ENCODE measurements at regions not wholly inside any gene's neighbourhood (a gene's known extent, or its start where the extent isn't known, plus 50 kb on each side); places are given as distances from the start of the nearest gene placed in this dataset.
"Not testable (repeated sequence)": the region's sequence is repeated elsewhere in the genome, so short reads cannot be mapped to it uniquely, and the experiment has no call there.

GRCh38 chr1:80214888-80215540 lies 1208.5 kb upstream of the ADGRL4 start:
- DNase-seq (ENCODE audit: low spot score in 2 of 2) (no peak), ATAC-seq (no peak)
- Mint-ChIP-seq H3K9me3 (no peaks in the 10 kb centered on the region), H3K36me3 (no peaks in the 10 kb centered on the region), H3K27ac (no peak overlapping the region)

- no peak overlapping the region for H3K27ac Mint-ChIP-seq
- DNase-seq (ENCODE audit: low spot score in 2 of 2) (no peak), ATAC-seq (no peak)
- H3K9me3 Mint-ChIP-seq: no peaks in the 10 kb centered on the region
- no peaks in the 10 kb centered on the region for H3K36me3 Mint-ChIP-seq
Measured at GRCh38 chr1:80212948-80213347, 1206.4 kb upstream of the ADGRL4 start.

GRCh38 chr1:80211691-80212380 lies 1205.3 kb upstream of the ADGRL4 start:
- H3K27ac Mint-ChIP-seq: no peak overlapping the region
- H3K36me3 Mint-ChIP-seq: no peaks in the 10 kb centered on the region
- no peaks in the 10 kb centered on the region for H3K9me3 Mint-ChIP-seq
- ATAC-seq (no peak), DNase-seq (ENCODE audit: low spot score in 2 of 2) (no peak)

GRCh38 chr1:80202118-80202517 lies 1195.6 kb upstream of the ADGRL4 start:
- Mint-ChIP-seq H3K36me3 (no peaks in the 10 kb centered on the region), H3K27ac (no peak overlapping the region), H3K9me3 (peaks cover 9 to 11% of the 10 kb centered on the region in 2 donors)
- DNase-seq (ENCODE audit: low spot score in 2 of 2) (no peak), ATAC-seq (no peak)

- ATAC-seq (no peak), DNase-seq (ENCODE audit: low spot score in 2 of 2) (no peak)
- no peak overlapping the region for H3K27ac Mint-ChIP-seq
Measured at GRCh38 chr1:80194221-80194620, 1187.7 kb upstream of the ADGRL4 start.

GRCh38 chr1:80181418-80181817 lies 1174.9 kb upstream of the ADGRL4 start:
- peaks cover 0 to 4% of the 10 kb centered on the region in 2 donors for H3K36me3 Mint-ChIP-seq
- H3K27ac Mint-ChIP-seq: no peak overlapping the region
- peaks cover 5 to 13% of the 10 kb centered on the region in 2 donors for H3K9me3 Mint-ChIP-seq
- ATAC-seq (no peak), DNase-seq (ENCODE audit: low spot score in 2 of 2) (no peak)

More at GRCh38 chr1:80194221-80194620, 1187.7 kb upstream of the ADGRL4 start:
- H3K36me3 Mint-ChIP-seq: no peaks in the 10 kb centered on the region
- peaks cover 8 to 9% of the 10 kb centered on the region in 2 donors for H3K9me3 Mint-ChIP-seq

- H3K36me3 Mint-ChIP-seq: no peaks in the 10 kb centered on the region
Measured at GRCh38 chr1:80171631-80172030, 1165.1 kb upstream of the ADGRL4 start.

GRCh38 chr1:80170811-80171485 lies 1164.4 kb upstream of the ADGRL4 start:
- Mint-ChIP-seq H3K9me3 (peaks cover 11 to 17% of the 10 kb centered on the region in 2 donors), H3K27ac (no peak overlapping the region), H3K36me3 (no peaks in the 10 kb centered on the region)
- no peak for DNase-seq (ENCODE audit: low spot score in 2 of 2)
- no peak for ATAC-seq

More at GRCh38 chr1:80171631-80172030, 1165.1 kb upstream of the ADGRL4 start:
- Mint-ChIP-seq H3K27ac (no peak overlapping the region), H3K9me3 (peaks cover 15 to 16% of the 10 kb centered on the region in 2 donors)
- ATAC-seq: no peak
- DNase-seq (ENCODE audit: low spot score in 2 of 2): no peak

- Mint-ChIP-seq H3K27ac (no peak overlapping the region), H3K9me3 (peaks cover 4 to 12% of the 10 kb centered on the region in 2 donors), H3K36me3 (no peaks in the 10 kb centered on the region)
- DNase-seq (ENCODE audit: low spot score in 2 of 2) (no peak), ATAC-seq (no peak)
Measured at GRCh38 chr1:80164150-80164549, 1157.6 kb upstream of the ADGRL4 start.

GRCh38 chr1:80163686-80164085 lies 1157.2 kb upstream of the ADGRL4 start:
- no peak for ATAC-seq
- H3K36me3 Mint-ChIP-seq: no peaks in the 10 kb centered on the region
- no peak overlapping the region for H3K27ac Mint-ChIP-seq
- no peak for DNase-seq (ENCODE audit: low spot score in 2 of 2)
- peaks cover 4 to 12% of the 10 kb centered on the region in 2 donors for H3K9me3 Mint-ChIP-seq

- no peak overlapping the region for H3K27ac Mint-ChIP-seq
Measured at GRCh38 chr1:80158771-80159170, 1152.2 kb upstream of the ADGRL4 start.

GRCh38 chr1:80158266-80158665 lies 1151.7 kb upstream of the ADGRL4 start:
- ATAC-seq: no peak
- Mint-ChIP-seq H3K27ac (no peak overlapping the region), H3K9me3 (peaks cover 9 to 11% of the 10 kb centered on the region in 2 donors), H3K36me3 (no peaks in the 10 kb centered on the region)
- DNase-seq (ENCODE audit: low spot score in 2 of 2): no peak

More at GRCh38 chr1:80158771-80159170, 1152.2 kb upstream of the ADGRL4 start:
- H3K36me3 Mint-ChIP-seq: no peaks in the 10 kb centered on the region
- peaks cover 8 to 11% of the 10 kb centered on the region in 2 donors for H3K9me3 Mint-ChIP-seq
- DNase-seq (ENCODE audit: low spot score in 2 of 2): no peak
- no peak for ATAC-seq

- ATAC-seq (no peak), DNase-seq (ENCODE audit: low spot score in 2 of 2) (no peak)
- no peak overlapping the region for H3K27ac Mint-ChIP-seq
- H3K9me3 Mint-ChIP-seq: peaks cover 19 to 21% of the 10 kb centered on the region in 2 donors
- H3K36me3 Mint-ChIP-seq: no peaks in the 10 kb centered on the region
Measured at GRCh38 chr1:80155371-80155770, 1148.8 kb upstream of the ADGRL4 start.

GRCh38 chr1:80154176-80154575 lies 1147.6 kb upstream of the ADGRL4 start:
- DNase-seq (ENCODE audit: low spot score in 2 of 2) (no peak), ATAC-seq (no peak)
- H3K36me3 Mint-ChIP-seq: no peaks in the 10 kb centered on the region
- H3K9me3 Mint-ChIP-seq: peaks cover 16 to 21% of the 10 kb centered on the region in 2 donors
- H3K27ac Mint-ChIP-seq: no peak overlapping the region

GRCh38 chr1:80153762-80154161 lies 1147.2 kb upstream of the ADGRL4 start:
- DNase-seq (ENCODE audit: low spot score in 2 of 2) (no peak), ATAC-seq (no peak)
- H3K27ac Mint-ChIP-seq: no peak overlapping the region
- H3K36me3 Mint-ChIP-seq: no peaks in the 10 kb centered on the region
- H3K9me3 Mint-ChIP-seq: peaks cover 19 to 24% of the 10 kb centered on the region in 2 donors

- H3K36me3 Mint-ChIP-seq: peaks cover 5 to 15% of the 10 kb centered on the region in 2 donors
Measured at GRCh38 chr1:80143361-80143760, 1136.8 kb upstream of the ADGRL4 start.

GRCh38 chr1:80137946-80138602 lies 1131.5 kb upstream of the ADGRL4 start:
- H3K36me3 Mint-ChIP-seq; ATAC-seq; DNase-seq (ENCODE audit: low spot score in 2 of 2): not testable (repeated sequence)

More at GRCh38 chr1:80143361-80143760, 1136.8 kb upstream of the ADGRL4 start:
- DNase-seq (ENCODE audit: low spot score in 2 of 2) (no peak), ATAC-seq (no peak)
- no peak overlapping the region for H3K27ac Mint-ChIP-seq
- peaks cover 23 to 30% of the 10 kb centered on the region in 2 donors for H3K9me3 Mint-ChIP-seq

More at GRCh38 chr1:80137946-80138602, 1131.5 kb upstream of the ADGRL4 start:
- H3K9me3 Mint-ChIP-seq: peaks cover 6 to 15% of the 10 kb centered on the region in 2 donors
- H3K27ac Mint-ChIP-seq: not testable (repeated sequence)

Measured in activated naive CD4-positive, alpha-beta T cell treated with anti-CD3 and anti-CD28 coated beads, Interleukin-2, amount 50 U/mL, for 72 hours (primary cell).